ENCODE measurements at regions not wholly inside any gene's neighbourhood (a gene's known extent, or its start where the extent isn't known, plus 50 kb on each side); places are given as distances from the start of the nearest gene placed in this dataset.

GRCh38 chr2:56681659-56682396 lies 498.0 kb downstream of the CCDC85A start:
- TF ChIP-seq CTCF (IDR thresholded peaks at IDR 0.05; ENCODE audit: low read depth, low read length) = no peak
- TF ChIP-seq POLR2A (IDR thresholded peaks at IDR 0.05; ENCODE audit: extremely low read depth, insufficient read length) = no peak
- TF ChIP-seq MYC (IDR thresholded peaks at IDR 0.05; ENCODE audit: low read depth, low read length) = no peak
- no peak for TF ChIP-seq MAX (IDR thresholded peaks at IDR 0.05; ENCODE audit: low read depth, low read length)

Data from NB4 (cell line).